SK-N-SH treated with all-trans-retinoic acid at 6 μM for 48 hours (cell line): ENCODE measurements at regions not wholly inside any gene's neighbourhood (a gene's known extent, or its start where the extent isn't known, plus 50 kb on each side); places are given as distances from the start of the nearest gene placed in this dataset.

Experiments
- ATAC-seq: fragments of 200-7000 bp; cut with Tn5 transposase; 3 replicates; pipeline ENCODE4 v1.9.1; 2020; ENCODE audit warnings: mild to moderate bottlenecking, moderate library complexity
- ARNTL ChIP-seq: fragments of 450-650 bp; formaldehyde crosslinking; IDR thresholded peaks from 2 replicates; pipeline ENCODE4 v1.5.0; 2020; ENCODE audit warnings: low read depth, mild to moderate bottlenecking, moderate library complexity, borderline replicate concordance
- BACH2 ChIP-seq: fragments of 250-450 bp; sonication (Bioruptor Pico); IDR thresholded peaks from 2 replicates; pipeline ENCODE4 v1.9.0; 2021; ENCODE audit warnings: mild to moderate bottlenecking, borderline replicate concordance
- CREB5 ChIP-seq: fragments of 250-450 bp; sonication (Bioruptor Pico); IDR thresholded peaks from 2 replicates; pipeline ENCODE4 v1.5.1; 2020; ENCODE audit warnings: low read depth, mild to moderate bottlenecking, moderate library complexity
- CSDC2 ChIP-seq: fragments of 250-450 bp; sonication (Bioruptor Pico); IDR thresholded peaks from 2 replicates; pipeline ENCODE4 v1.5.0; 2020; ENCODE audit warnings: mild to moderate bottlenecking, moderate library complexity
- CSRNP3 ChIP-seq: fragments of 250-450 bp; sonication (Bioruptor Pico); IDR thresholded peaks from 2 replicates; pipeline ENCODE4 v1.5.1; 2021; ENCODE audit warnings: mild to moderate bottlenecking, moderate library complexity
- ESRRG ChIP-seq: fragments of 250-450 bp; sonication (Bioruptor Pico); IDR thresholded peaks from 2 replicates; pipeline ENCODE4 v1.6.1; 2021; ENCODE audit warnings: mild to moderate bottlenecking
- GLIS3 ChIP-seq: fragments of 250-450 bp; sonication (Bioruptor Pico); IDR thresholded peaks from 2 replicates; pipeline ENCODE4 v1.5.0; 2020; ENCODE audit warnings: mild to moderate bottlenecking, moderate library complexity
- ISL1 ChIP-seq: fragments of 250-450 bp; sonication (Bioruptor Pico); IDR thresholded peaks from 2 replicates; pipeline ENCODE4 v2.1.2; 2022; ENCODE audit warnings: mild to moderate bottlenecking, moderate library complexity
- OSR1 ChIP-seq: fragments of 250-450 bp; sonication (Bioruptor Pico); IDR thresholded peaks from 2 replicates; pipeline ENCODE4 v1.8.0; 2022; ENCODE audit warnings: moderate library complexity, mild to moderate bottlenecking, inconsistent platforms
- PATZ1 ChIP-seq: fragments of 250-450 bp; sonication (Bioruptor Pico); IDR thresholded peaks from 2 replicates; pipeline ENCODE4 v1.8.0; 2020; ENCODE audit warnings: mild to moderate bottlenecking, moderate library complexity, borderline replicate concordance
- POU6F1 ChIP-seq: fragments of 250-450 bp; sonication (Bioruptor Pico); IDR thresholded peaks from 2 replicates; pipeline ENCODE4 v1.8.0; 2021; ENCODE audit warnings: low read depth, mild to moderate bottlenecking, moderate library complexity, borderline replicate concordance
- RARB ChIP-seq: fragments of 250-450 bp; sonication (Bioruptor Pico); IDR thresholded peaks from 2 replicates; pipeline ENCODE4 v1.8.0; 2021; ENCODE audit warnings: mild to moderate bottlenecking, moderate library complexity
- TCF4 ChIP-seq: fragments of 250-450 bp; sonication (Bioruptor Pico); IDR thresholded peaks from 2 replicates; pipeline ENCODE4 v1.8.0; 2021; ENCODE audit warnings: mild to moderate bottlenecking, moderate library complexity, borderline replicate concordance
- TOX ChIP-seq: fragments of 250-450 bp; sonication (Bioruptor Pico); IDR thresholded peaks from 2 replicates; pipeline ENCODE4 v1.8.0; 2021; ENCODE audit warnings: mild to moderate bottlenecking, moderate library complexity, borderline replicate concordance
- TSHZ2 ChIP-seq: fragments of 250-450 bp; sonication (Bioruptor Pico); IDR thresholded peaks from 2 replicates; pipeline ENCODE4 v1.5.0; 2020; ENCODE audit warnings: mild to moderate bottlenecking, moderate library complexity
- ZC3H10 ChIP-seq: fragments of 250-450 bp; sonication (Bioruptor Pico); IDR thresholded peaks from 2 replicates; pipeline ENCODE4 v1.5.1; 2021; ENCODE audit warnings: mild to moderate bottlenecking, moderate library complexity
- ZFP3 ChIP-seq: fragments of 250-450 bp; sonication (Bioruptor Pico); IDR thresholded peaks from 2 replicates; pipeline ENCODE4 v1.5.0; 2020; ENCODE audit warnings: mild to moderate bottlenecking, moderate library complexity
- ZFP30 ChIP-seq: fragments of 450-650 bp; formaldehyde crosslinking; IDR thresholded peaks from 2 replicates; pipeline ENCODE4 v1.5.0; 2022; ENCODE audit warnings: mild to moderate bottlenecking, moderate library complexity
- ZNF565 ChIP-seq: fragments of 450-650 bp; formaldehyde crosslinking; conservative IDR thresholded peaks from 2 replicates; pipeline ENCODE4 v1.5.0; 2020; ENCODE audit warnings: low read depth, mild to moderate bottlenecking, moderate library complexity
- ZNF70 ChIP-seq: fragments of 450-650 bp; formaldehyde crosslinking; IDR thresholded peaks from 2 replicates; pipeline ENCODE4 v1.5.0; 2020; ENCODE audit warnings: mild to moderate bottlenecking, moderate library complexity
- ZNF8 ChIP-seq: fragments of 450-650 bp; formaldehyde crosslinking; IDR thresholded peaks from 2 replicates; pipeline ENCODE4 v1.5.0; 2020; ENCODE audit warnings: mild to moderate bottlenecking, moderate library complexity

GRCh38 chr2:139317259-139317658 lies 537.1 kb upstream of the NXPH2 start:
- no peak for ATAC-seq
- TF ChIP-seq ARNTL (CRISPR knock-in tag) (no peak), ZFP3 (CRISPR knock-in tag) (no peak), ZNF565 (CRISPR knock-in tag) (no peak)

- no peak for TF ChIP-seq TOX
- TF ChIP-seq ESRRG (CRISPR knock-in tag): no peak
- no peak for TF ChIP-seq ZFP30 (CRISPR knock-in tag)
- no peak for TF ChIP-seq RARB (CRISPR knock-in tag)
- TF ChIP-seq ZNF70 (CRISPR knock-in tag): no peak
- TF ChIP-seq OSR1 (CRISPR knock-in tag): no peak
- TF ChIP-seq POU6F1 (CRISPR knock-in tag): no peak
- TF ChIP-seq ZFP3 (CRISPR knock-in tag): no peak
- TF ChIP-seq CREB5: no peak
- no peak for TF ChIP-seq ZNF565 (CRISPR knock-in tag)
- no peak for TF ChIP-seq ZNF8
- no peak for TF ChIP-seq CSRNP3
- no peak for ATAC-seq
These were observed 533.9 kb upstream of the NXPH2 start for GRCh38 chr2:139314059-139314458.

- ATAC-seq: no peak
- TF ChIP-seq ZNF8 (no peak), ESRRG (CRISPR knock-in tag) (no peak), ZNF565 (CRISPR knock-in tag) (no peak), BACH2 (CRISPR knock-in tag) (no peak), TOX (no peak), ISL1 (CRISPR knock-in tag) (no peak), ZC3H10 (CRISPR knock-in tag) (no peak), CSDC2 (no peak), ZFP30 (CRISPR knock-in tag) (no peak)
These were observed 516.6 kb upstream of the NXPH2 start for GRCh38 chr2:139296672-139297209.

- TF ChIP-seq GLIS3 (CRISPR knock-in tag) (no peak), PATZ1 (CRISPR knock-in tag) (no peak), TSHZ2 (CRISPR knock-in tag) (no peak), TCF4 (CRISPR knock-in tag) (no peak), ZC3H10 (CRISPR knock-in tag) (no peak), ZFP30 (CRISPR knock-in tag) (no peak), ESRRG (CRISPR knock-in tag) (no peak), ARNTL (CRISPR knock-in tag) (no peak), CSDC2 (no peak), ZNF565 (CRISPR knock-in tag) (no peak), ISL1 (CRISPR knock-in tag) (no peak), OSR1 (CRISPR knock-in tag) (no peak), BACH2 (CRISPR knock-in tag) (no peak), POU6F1 (CRISPR knock-in tag) (no peak), ZNF70 (CRISPR knock-in tag) (no peak), ZFP3 (CRISPR knock-in tag) (no peak)
- ATAC-seq: peak; percentile 33; the same call in 1 of the 3 replicates
These were observed 513.9 kb upstream of the NXPH2 start for GRCh38 chr2:139293992-139294548.
